Fibroblast of upper back skin (primary cell): ENCODE measurements at regions not wholly inside any gene's neighbourhood (a gene's known extent, or its start where the extent isn't known, plus 50 kb on each side); places are given as distances from the start of the nearest gene placed in this dataset.

Experiments
- DNase-seq: peaks from one replicate; pipeline ENCODE4 v3.0.0-alpha.2; 2013

DNA sequence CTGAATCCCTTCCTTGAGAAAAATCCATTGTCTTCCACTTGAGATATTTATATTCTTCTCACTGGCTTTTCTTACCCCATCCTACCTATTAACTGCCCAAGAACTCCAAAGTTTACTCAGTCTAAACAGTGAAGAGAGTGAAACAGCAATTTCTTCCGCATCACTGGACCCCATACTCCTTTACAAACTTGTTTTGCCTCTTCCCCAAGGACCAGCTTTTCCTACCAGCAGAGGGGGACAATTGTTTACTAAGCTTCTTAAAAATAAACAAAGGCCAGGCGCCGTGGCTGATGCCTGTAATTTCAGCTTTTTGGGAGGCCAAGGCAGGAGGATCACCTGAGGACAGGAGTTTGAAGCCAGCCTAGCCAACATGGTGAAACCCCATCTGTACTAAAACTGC, 52.0 kb downstream of the LRATD1 start:
- no peak for DNase-seq

- DNase-seq = no peak
Measured at GRCh38 chr2:14690926-14691325, 58.4 kb downstream of the LRATD1 start.

GRCh38 chr2:14693874-14694273, 61.4 kb downstream of the LRATD1 start:
- no peak for DNase-seq

- peak; percentile 30 for DNase-seq
Measured at GRCh38 chr2:14700753-14701152, 68.2 kb downstream of the LRATD1 start.

DNA sequence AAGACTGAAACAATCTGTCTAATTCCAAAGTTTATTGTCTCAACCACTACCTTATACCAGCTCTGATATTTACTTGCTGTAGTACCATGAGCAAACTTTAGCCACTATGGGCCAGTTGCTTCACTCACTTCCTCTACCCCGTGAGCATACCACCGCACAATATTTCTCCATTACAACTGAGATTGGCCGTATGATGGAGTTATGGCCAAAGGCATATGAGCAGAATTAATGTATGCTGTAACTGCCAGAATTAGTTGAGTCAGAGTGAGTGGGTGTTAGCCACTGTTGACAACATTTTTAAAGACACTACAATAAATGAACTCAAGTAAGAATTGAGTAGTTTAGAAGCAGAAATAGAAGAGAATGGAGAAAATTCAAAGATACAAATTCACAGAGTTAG, 69.7 kb downstream of the LRATD1 start:
- no peak for DNase-seq

DNA sequence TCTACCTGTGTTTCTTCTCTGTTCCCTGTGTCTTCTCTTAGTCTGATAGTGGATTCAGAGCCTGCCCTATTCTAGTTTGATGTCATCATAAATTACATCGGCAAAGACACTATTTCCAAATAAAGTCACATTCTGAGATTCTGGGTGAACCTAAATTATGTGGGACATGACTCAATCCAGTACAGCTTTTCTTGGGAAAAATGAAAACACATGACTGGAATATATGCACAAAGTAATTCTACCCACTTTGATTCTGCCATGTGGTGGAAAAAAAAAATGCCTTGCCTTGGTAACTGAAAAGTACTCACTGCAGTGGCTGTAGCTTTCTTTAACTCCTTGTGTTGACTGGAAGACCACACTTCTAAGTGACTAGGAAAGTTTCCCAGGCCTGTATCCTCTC, 73.7 kb downstream of the LRATD1 start:
- DNase-seq = no peak

- no peak for DNase-seq
Measured at GRCh38 chr2:14712111-14712510, 79.6 kb downstream of the LRATD1 start.

DNA sequence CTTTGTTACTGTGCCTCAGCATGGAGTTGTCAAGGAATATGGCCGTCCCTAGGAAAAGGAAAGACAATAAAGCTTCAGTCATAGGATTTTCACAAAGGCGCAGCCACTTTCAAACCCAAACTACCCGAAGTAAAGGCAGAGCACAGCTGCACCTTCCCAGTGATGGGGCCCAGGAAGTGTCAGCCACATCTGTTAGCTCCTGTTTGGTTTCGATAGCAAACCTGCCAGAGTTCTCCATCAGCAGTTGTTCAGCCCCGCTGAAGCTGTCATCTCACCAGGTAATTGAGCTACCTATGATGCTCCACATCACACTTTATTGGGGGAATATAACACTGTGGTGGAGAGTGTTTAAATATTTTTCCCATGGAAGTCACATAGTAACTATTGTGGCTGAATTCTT, 80.7 kb downstream of the LRATD1 start:
- DNase-seq = no peak

DNA sequence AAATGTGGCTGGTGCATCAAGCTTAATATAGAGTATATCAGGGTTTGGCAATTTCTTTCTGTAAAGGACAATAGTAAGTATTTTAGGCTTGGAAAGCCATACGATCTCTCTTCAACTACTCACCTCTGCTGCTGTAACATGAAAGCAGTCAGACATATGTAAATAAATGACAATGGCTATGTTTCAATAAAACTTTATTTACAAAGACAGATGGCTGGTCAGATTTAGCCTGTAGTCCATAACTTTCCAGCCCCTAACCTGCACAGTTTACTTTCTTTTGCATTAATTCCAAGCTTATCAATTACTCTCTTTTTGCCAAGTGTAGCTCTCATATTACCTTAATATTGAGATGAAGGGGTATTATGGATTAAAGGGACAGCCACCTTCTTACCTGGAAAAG, 83.1 kb downstream of the LRATD1 start:
- DNase-seq = no peak

DNA sequence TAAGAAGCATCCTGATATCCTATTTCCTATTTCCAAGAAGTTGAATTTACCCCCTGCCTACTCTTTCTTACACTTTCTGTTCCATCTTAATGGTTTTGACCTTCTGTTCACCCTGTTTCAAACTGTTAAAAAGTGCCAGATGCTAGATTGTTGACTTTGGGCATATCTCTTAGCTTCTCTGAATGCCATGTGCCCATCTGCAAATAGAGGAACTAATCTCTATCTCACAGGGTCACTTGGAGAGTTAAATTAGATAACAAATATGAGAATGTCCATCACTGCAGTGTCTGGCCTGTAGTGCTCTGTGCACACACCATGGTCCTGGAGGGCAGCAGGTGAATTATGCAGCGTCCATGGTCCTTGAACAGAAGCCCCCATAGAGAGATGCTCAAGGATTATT, 83.8 kb downstream of the LRATD1 start:
- DNase-seq = no peak

DNA sequence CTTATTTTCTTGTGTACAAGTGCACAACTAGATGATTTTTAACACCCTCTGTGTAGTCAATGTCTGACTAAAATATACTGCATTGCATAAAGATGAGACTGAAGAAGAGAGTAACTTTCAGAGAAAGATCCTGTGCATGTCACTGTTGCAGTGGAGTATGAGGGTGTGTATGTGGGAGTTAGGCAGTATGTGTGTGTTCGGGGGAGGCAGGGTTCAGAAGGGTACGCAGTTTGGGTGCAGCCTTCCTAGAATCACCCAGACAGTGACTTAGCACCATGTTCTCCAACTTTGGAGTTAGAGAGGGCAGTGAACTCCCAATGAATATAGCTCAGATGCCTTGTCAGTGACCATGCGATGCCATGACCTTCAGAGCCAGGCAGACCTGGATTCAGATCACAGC, 84.6 kb downstream of the LRATD1 start:
- DNase-seq = no peak

DNA sequence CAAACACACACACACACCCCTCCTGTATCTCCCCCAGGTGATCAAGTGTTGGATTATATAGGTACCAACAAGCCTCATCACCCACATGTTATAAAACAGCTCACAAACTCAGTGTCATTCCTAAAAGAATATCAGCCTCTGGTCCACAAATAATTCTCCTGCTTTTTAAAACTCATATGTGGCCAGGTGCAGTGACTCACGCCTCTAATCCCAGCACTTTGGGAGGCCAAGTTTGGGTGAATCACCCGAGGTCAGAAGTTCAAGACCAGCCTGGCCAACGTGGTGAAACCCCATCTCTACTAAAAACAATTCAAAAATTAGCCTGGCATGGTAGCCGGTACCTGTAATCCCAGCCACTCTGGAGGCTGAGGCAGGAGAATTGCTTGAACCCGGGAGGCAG, 87.8 kb downstream of the LRATD1 start:
- peak; percentile 4 for DNase-seq

DNA sequence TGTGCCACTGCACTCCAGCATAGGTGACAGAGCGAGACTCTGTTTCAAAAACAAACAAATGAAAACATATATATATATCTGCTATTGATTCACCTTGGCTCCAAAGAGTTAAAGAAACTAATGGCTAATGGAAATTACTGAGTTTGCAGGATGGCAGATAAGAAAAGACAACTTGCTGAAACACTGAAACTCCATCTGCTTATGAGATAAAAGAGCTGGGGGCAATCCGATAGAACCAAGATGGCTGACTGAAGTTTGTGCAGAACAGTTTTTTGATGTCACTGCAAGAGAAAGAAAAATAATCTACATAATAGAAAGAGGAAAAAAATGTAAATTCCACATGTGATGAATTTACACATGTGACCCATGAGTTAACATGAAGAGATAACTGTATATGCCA, 88.2 kb downstream of the LRATD1 start:
- DNase-seq = no peak

- no peak for DNase-seq
Measured at GRCh38 chr2:14722904-14723570, 90.5 kb downstream of the LRATD1 start.

GRCh38 chr2:14723684-14724083, 91.2 kb downstream of the LRATD1 start:
- no peak for DNase-seq

- no peak for DNase-seq
Measured at GRCh38 chr2:14735696-14736095, 103.2 kb downstream of the LRATD1 start.

GRCh38 chr2:14737201-14737600, 104.7 kb downstream of the LRATD1 start:
- no peak for DNase-seq

DNA sequence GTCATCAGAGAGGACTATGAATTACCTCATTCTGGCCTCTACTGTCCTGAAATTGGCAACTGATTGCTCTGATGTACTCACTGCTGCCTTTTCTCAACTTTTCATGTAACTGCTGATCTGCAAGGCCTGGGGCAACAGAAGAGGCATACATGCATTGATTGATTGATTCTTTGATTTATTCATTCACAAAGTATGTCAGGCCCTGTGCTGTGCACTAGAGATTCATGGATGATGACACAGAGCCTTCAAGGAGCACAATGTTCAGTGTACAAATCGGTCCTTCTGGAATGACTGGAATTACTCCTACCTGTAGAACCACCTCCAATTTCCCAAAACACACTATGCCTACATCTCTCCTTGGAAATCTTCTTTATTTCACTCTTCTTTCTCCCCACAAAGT, 111.3 kb downstream of the LRATD1 start:
- no peak for DNase-seq

DNA sequence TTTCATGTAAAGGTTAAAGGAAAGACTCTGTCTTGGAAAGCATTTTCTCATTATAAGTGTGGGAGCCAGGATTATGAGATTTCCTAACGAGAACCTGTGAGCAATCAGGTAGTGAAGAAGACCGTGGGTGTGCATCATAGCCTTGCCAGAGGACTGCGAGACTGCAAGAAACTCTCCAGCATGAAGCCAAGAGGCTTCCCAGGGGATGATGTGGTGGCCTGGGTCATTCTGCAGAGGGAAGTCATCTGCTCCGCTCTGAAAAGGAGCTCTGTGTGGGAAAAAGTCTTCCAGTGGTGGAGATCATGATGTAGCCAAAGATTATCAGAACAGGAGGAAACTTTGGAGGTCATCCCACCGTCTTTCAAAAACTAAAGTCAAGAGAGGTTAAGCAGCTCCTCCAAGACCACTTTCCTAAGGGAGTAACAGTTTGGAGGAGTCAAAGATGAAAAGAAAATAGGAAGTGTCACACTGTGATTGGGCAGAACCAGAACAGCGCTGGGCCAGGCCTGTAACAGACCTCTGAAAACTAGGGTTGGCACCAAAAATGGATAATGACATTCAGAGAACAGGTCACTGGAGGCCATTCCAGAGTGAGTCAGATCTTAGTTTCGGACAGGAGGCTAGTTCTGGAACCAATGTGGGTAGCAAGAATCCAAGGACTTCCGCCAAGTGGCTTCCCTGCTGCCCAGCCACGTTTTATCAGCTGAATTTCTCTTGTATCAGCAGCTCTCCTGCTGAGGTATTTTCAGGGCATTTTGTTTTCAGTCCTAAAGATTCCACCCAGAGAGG, 113.0 kb downstream of the LRATD1 start:
- no peak for DNase-seq

DNA sequence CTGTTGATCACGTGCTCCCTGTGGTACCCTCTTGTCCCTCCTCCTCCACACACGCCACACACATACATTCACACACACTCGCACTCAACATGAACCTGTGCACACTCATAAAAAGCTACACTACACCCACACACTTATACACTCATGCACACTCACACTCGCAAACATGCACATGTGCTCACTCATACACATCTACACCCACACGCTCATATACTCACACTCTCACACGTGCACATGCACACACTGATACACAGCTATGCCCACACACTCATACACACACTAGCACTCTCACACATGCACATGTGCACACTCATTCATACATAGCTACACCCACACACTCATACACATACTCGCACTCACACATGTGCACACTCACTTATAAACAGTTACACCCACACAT, 113.6 kb downstream of the LRATD1 start:
- no peak for DNase-seq

DNA sequence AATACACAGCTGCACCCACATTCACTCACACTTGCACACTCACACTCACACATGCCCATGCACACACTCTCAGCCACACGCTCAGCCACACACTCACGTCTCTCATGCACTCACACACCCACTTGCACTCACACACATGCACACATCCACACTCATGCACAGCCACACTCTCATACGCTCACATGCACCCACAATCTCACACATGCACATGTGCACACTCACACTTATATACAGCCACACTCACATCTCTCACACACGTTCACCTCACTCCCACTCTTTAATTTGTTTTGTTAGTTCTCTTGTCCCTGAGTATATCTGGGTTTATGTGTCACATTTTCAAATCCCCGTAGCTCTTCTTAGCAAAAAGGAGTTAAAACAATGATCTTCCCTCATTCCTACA, 114.9 kb downstream of the LRATD1 start:
- DNase-seq = no peak

DNA sequence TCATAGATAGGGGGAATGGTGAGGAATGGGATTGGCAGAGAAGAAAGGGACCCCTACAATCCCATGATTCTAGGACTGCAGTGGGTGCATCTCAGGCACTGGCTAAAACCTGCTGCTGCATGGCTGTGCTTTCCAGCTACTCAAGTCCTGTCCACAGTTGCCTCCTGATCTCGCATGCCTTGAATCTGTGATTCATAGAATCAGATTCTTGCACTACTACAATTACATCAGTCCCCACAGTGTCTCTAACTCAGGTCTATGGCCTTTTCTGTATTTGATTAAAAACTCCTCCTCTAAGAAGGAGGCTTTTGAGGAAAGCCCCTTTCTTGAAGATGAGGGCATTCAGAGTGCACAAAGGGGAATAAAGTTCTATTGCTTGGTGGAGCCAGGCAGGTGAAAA, 117.4 kb downstream of the LRATD1 start:
- peak; percentile 51 for DNase-seq

DNA sequence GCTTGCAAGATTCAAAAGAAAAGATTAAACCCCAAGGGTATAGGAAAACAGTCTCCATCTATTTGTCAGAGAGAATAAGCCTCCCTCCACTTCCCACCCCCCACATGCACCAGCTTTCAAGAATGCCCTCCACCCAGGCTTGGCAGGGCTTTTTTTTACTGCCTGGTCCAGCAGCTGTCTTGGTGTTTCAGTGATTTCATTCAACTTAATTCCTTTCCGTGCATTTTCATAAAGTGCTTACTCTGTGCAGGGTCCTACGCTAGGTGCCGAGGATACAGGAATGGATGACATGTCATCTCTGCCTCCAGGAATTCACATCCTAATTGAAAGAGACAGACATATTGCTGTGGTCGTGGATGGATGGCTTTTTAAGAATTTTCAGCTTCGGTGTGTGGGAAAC, 117.9 kb downstream of the LRATD1 start:
- DNase-seq = no peak

GRCh38 chr2:14751581-14751980, 119.1 kb downstream of the LRATD1 start:
- no peak for DNase-seq

DNA sequence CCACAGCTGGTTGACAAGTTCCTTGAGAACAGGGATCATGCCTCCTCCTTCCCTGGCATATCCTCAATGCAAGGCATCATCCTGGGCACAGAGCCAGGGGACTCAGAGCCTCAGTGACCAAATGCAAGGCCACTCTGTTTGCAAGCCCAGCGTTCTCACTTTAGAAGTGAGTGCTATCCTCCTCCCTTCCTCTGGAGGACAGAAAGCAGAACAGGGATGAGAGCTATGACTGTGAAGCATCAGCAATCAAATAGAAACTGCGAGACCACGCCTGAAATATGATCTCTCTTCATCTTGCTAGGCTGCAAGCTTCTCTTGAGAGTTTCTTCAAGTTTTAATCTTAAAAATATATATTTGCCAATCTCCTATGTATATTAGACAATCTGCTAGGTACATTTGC, 119.8 kb downstream of the LRATD1 start:
- no peak for DNase-seq
